Gastrocnemius medialis (tissue), 4 donors: ENCODE measurements at regions not wholly inside any gene's neighbourhood (a gene's known extent, or its start where the extent isn't known, plus 50 kb on each side); places are given as distances from the start of the nearest gene placed in this dataset.

Source experiments
- POLR2A ChIP-seq, 2 donors: fragments of 450-650 bp; IDR thresholded peaks; one replicate each; pipeline ENCODE4 v1.6.1; 2017; ENCODE audit warnings: antibody characterized with exemption in 2 of 2, mild to moderate bottlenecking in 2 of 2, moderate library complexity in 2 of 2
- TF ChIP-seq, protein P1 (sequence below), 5 experiments: fragments of 450-650 bp in 3 of 5; fragments of 200-600 bp in 2 of 5; sonication (generic) in 2 of 5; IDR thresholded peaks in 4 of 5; conservative IDR thresholded peaks in 1 of 5; 1 replicate in 4 of 5; 2 replicates in 1 of 5; pipeline ENCODE4 v1.5.1; 2016 to 2019; ENCODE audit warnings: antibody characterized with exemption in 5 of 5, mild to moderate bottlenecking in 3 of 5, moderate library complexity in 3 of 5

DNA sequence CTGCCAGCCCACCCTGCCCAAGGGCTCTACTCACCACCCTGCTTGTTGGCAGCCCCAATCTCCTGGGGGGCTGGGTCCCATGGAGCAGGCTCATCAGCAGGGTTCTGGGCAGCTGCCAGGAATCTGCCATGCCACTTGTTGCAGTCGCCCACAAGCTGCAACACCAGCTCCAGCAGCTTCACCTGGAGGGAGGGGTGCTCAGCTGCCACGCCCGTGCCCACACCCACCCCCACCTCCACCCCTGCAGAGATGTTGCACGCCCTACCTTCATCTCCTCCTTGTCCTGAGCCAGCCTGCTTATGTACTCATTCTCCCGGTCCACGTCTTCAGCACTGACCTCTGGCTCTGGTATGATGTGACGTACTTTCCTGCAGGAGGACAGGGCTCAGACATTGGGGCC lies 77.9 kb upstream of the C2CD4B start:
- TF ChIP-seq, protein P1, sequence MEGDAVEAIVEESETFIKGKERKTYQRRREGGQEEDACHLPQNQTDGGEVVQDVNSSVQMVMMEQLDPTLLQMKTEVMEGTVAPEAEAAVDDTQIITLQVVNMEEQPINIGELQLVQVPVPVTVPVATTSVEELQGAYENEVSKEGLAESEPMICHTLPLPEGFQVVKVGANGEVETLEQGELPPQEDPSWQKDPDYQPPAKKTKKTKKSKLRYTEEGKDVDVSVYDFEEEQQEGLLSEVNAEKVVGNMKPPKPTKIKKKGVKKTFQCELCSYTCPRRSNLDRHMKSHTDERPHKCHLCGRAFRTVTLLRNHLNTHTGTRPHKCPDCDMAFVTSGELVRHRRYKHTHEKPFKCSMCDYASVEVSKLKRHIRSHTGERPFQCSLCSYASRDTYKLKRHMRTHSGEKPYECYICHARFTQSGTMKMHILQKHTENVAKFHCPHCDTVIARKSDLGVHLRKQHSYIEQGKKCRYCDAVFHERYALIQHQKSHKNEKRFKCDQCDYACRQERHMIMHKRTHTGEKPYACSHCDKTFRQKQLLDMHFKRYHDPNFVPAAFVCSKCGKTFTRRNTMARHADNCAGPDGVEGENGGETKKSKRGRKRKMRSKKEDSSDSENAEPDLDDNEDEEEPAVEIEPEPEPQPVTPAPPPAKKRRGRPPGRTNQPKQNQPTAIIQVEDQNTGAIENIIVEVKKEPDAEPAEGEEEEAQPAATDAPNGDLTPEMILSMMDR (IDR thresholded peaks at IDR 0.05 in 4 of 5, conservative IDR thresholded peaks at IDR 0.05 in 1 of 5): no peak
- TF ChIP-seq POLR2A (IDR thresholded peaks at IDR 0.05): no peak
